Amniotic epithelial cell (primary cell): ENCODE measurements at regions not wholly inside any gene's neighbourhood (a gene's known extent, or its start where the extent isn't known, plus 50 kb on each side); places are given as distances from the start of the nearest gene placed in this dataset.
A peak's percentile ranks its signal among the peaks of the same experiment; 100 is the strongest.

Source experiments
- DNase-seq: peaks from one replicate; pipeline ENCODE4 v3.0.0-alpha.2; 2010; ENCODE audit warnings: low read depth

- peak; percentile 25 for DNase-seq
These were observed 270.7 kb upstream of the WWC1 start for GRCh38 chr5:168020542-168021294.

- no peak for DNase-seq
These were observed 268.8 kb upstream of the WWC1 start for GRCh38 chr5:168022446-168023169.

- no peak for DNase-seq
These were observed 268.3 kb upstream of the WWC1 start for GRCh38 chr5:168023191-168023590.

GRCh38 chr5:168024306-168024705 is 267.1 kb upstream of the WWC1 start:
- DNase-seq, result no peak

- no peak for DNase-seq
These were observed 264.4 kb upstream of the WWC1 start for GRCh38 chr5:168027007-168027406.

GRCh38 chr5:168030912-168031311 is 260.5 kb upstream of the WWC1 start:
- DNase-seq, result no peak

GRCh38 chr5:168031614-168032013 is 259.8 kb upstream of the WWC1 start:
- DNase-seq, result no peak

GRCh38 chr5:168039039-168039438 is 252.4 kb upstream of the WWC1 start:
- DNase-seq, result no peak

GRCh38 chr5:168039566-168040248 is 251.7 kb upstream of the WWC1 start:
- DNase-seq, result no peak

GRCh38 chr5:168041583-168041982 is 249.9 kb upstream of the WWC1 start:
- no peak for DNase-seq

GRCh38 chr5:168042284-168043068 is 249.0 kb upstream of the WWC1 start:
- DNase-seq, result no peak

GRCh38 chr5:168046163-168046562 is 245.3 kb upstream of the WWC1 start:
- DNase-seq, result no peak

- DNase-seq, result peak; percentile 59
These were observed 244.3 kb upstream of the WWC1 start for GRCh38 chr5:168047043-168047668.

- peak; percentile 42 for DNase-seq
These were observed 243.8 kb upstream of the WWC1 start for GRCh38 chr5:168047669-168048111.

- DNase-seq, result no peak
These were observed 243.0 kb upstream of the WWC1 start for GRCh38 chr5:168048486-168048885.

- no peak for DNase-seq
These were observed 238.8 kb upstream of the WWC1 start for GRCh38 chr5:168052686-168053085.

GRCh38 chr5:168054091-168054490 is 237.4 kb upstream of the WWC1 start:
- DNase-seq, result no peak

GRCh38 chr5:168055141-168055683 is 236.2 kb upstream of the WWC1 start:
- DNase-seq, result no peak

- no peak for DNase-seq
These were observed 235.5 kb upstream of the WWC1 start for GRCh38 chr5:168055961-168056360.

- DNase-seq, result no peak
These were observed 234.8 kb upstream of the WWC1 start for GRCh38 chr5:168056499-168057182.

GRCh38 chr5:168057905-168058304 is 233.5 kb upstream of the WWC1 start:
- no peak for DNase-seq
